ENCODE measurements at regions not wholly inside any gene's neighbourhood (a gene's known extent, or its start where the extent isn't known, plus 50 kb on each side); places are given as distances from the start of the nearest gene placed in this dataset.

GRCh38 chr9:82116556-82116955 is 128.0 kb downstream of the SPATA31D1 start:
- TF ChIP-seq CTCF (IDR thresholded peaks at IDR 0.05) (no peak), EZH2 (IDR thresholded peaks at IDR 0.05; ENCODE audit: borderline replicate concordance, insufficient read depth, low read depth, low read length, poor library complexity, severe bottlenecking) (no peak)
